Gastroesophageal sphincter (tissue), 3 donors: ENCODE measurements at regions not wholly inside any gene's neighbourhood (a gene's known extent, or its start where the extent isn't known, plus 50 kb on each side); places are given as distances from the start of the nearest gene placed in this dataset.

Experiments used
- CTCF ChIP-seq, 4 experiments: fragments of 200-600 bp in 2 of 4; fragments of 450-650 bp in 2 of 4; sonication (generic) in 1 of 4; IDR thresholded peaks; one replicate each; pipeline ENCODE4 v1.5.1; 2017 to 2019; ENCODE audit warnings: antibody characterized with exemption in 4 of 4, mild to moderate bottlenecking in 2 of 4, moderate library complexity in 2 of 4
- EP300 ChIP-seq: sonication (generic); formaldehyde crosslinking; IDR thresholded peaks from one replicate; pipeline ENCODE4 v1.6.1; 2017; ENCODE audit warnings: antibody characterized with exemption, mild to moderate bottlenecking
- POLR2AphosphoS5 ChIP-seq: sonication (generic); formaldehyde crosslinking; IDR thresholded peaks from one replicate; pipeline ENCODE4 v1.6.1; 2017; ENCODE audit warnings: antibody characterized with exemption

GRCh38 chrX:150038986-150039599 lies 100.8 kb upstream of the EOLA2 start:
- no peak for TF ChIP-seq CTCF (IDR thresholded peaks at IDR 0.05)
- TF ChIP-seq EP300, result no peak
- TF ChIP-seq POLR2AphosphoS5, result no peak
